AG10803 (cell line): ENCODE measurements at regions not wholly inside any gene's neighbourhood (a gene's known extent, or its start where the extent isn't known, plus 50 kb on each side); places are given as distances from the start of the nearest gene placed in this dataset.

Source experiments
- DNase-seq: peaks from one replicate; pipeline ENCODE4 v3.0.0; 2010; ENCODE audit warnings: low read depth
- H3K4me3 ChIP-seq: 2 replicates; pipeline ENCODE4 v1.5.1; 2011; ENCODE audit warnings: mild to moderate bottlenecking, low read length, control low read depth
- TF ChIP-seq, protein P1 (sequence below): conservative IDR thresholded peaks from 2 replicates; pipeline ENCODE4 v1.5.1; 2011; ENCODE audit warnings: mild to moderate bottlenecking, low read length, control low read depth, inconsistent platforms

- TF ChIP-seq, protein P1, sequence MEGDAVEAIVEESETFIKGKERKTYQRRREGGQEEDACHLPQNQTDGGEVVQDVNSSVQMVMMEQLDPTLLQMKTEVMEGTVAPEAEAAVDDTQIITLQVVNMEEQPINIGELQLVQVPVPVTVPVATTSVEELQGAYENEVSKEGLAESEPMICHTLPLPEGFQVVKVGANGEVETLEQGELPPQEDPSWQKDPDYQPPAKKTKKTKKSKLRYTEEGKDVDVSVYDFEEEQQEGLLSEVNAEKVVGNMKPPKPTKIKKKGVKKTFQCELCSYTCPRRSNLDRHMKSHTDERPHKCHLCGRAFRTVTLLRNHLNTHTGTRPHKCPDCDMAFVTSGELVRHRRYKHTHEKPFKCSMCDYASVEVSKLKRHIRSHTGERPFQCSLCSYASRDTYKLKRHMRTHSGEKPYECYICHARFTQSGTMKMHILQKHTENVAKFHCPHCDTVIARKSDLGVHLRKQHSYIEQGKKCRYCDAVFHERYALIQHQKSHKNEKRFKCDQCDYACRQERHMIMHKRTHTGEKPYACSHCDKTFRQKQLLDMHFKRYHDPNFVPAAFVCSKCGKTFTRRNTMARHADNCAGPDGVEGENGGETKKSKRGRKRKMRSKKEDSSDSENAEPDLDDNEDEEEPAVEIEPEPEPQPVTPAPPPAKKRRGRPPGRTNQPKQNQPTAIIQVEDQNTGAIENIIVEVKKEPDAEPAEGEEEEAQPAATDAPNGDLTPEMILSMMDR = no peak
- no peak for DNase-seq
- H3K4me3 ChIP-seq = no peak overlapping the region
Observed at GRCh38 chr20:54710341-54710740, 234.9 kb downstream of the DOK5 start.

DNA sequence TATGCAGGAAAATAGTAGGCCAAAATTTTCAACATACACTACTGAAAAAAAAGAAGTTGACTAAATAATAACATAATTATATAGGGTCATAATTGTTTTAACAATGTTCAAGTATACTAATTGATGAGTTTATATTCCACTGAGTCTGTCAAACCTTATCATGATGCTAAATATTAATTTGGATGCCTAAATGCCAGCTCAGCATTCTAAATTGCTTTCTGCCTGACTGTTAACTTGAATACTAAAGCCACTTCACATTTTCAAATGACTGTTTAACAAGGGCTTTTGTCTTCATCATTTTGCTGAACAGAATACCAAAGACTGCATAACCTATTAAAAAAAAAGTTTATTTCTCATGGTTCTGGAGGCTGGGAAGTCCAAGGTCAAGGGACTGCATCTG is 232.8 kb downstream of the DOK5 start:
- H3K4me3 ChIP-seq = no peak overlapping the region
- TF ChIP-seq, protein P1 = no peak
- no peak for DNase-seq

DNA sequence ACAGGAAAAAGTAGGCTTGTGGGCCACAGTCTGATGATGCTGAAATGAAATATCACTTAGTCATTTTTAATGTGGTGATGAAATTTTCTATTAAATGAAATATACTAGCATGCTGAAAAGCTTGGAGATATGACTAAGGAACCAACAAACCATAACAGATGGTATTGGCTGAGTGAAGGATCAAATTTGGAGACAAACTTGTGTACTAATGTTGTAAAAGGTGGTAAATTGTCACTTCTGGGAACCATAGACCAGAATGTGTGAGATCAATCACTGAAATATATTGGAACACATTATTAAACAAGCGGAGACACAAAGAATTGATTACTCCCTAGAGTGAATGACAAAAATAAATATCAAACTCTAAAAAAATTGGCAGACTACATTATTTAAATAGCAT is 232.4 kb downstream of the DOK5 start:
- TF ChIP-seq, protein P1 = no peak
- DNase-seq = no peak

DNA sequence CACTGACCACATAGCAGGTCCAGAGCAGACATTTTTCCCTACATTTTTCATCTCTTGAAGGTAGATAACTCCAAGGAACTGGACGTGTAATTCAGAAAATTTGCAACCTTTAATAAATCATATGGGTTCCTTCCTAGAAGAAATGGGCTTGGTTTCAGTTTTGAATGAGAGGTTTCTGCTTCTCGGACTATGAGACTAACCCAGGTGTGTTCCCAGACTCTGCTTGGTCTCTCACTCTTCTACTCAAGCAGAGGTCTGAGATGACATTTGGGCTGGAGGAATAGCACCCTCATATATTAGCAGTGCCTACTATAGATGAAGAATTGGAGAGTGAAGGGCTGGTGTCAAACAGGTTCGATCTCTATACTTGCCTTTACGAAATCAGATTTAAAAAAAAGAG is 231.2 kb downstream of the DOK5 start:
- TF ChIP-seq, protein P1 = no peak
- H3K4me3 ChIP-seq = no peak overlapping the region
- DNase-seq = no peak

More for the DNA sequence above, 232.4 kb downstream of the DOK5 start:
- H3K4me3 ChIP-seq = no peak overlapping the region

- TF ChIP-seq, protein P1 = no peak
- H3K4me3 ChIP-seq = no peak overlapping the region
- DNase-seq = no peak
Observed at GRCh38 chr20:54704032-54704635, 228.7 kb downstream of the DOK5 start.
